MM.1S (cell line): ENCODE measurements at regions not wholly inside any gene's neighbourhood (a gene's known extent, or its start where the extent isn't known, plus 50 kb on each side); places are given as distances from the start of the nearest gene placed in this dataset.
"Not testable (repeated sequence)": the region's sequence is repeated elsewhere in the genome, so short reads cannot be mapped to it uniquely, and the experiment has no call there.

Experiments
- DNase-seq: peaks from one replicate; pipeline ENCODE4 v3.0.0-alpha.2; 2015
- H2AFZ ChIP-seq: fragments of 300-600 bp; sonication (generic); 2 replicates; pipeline ENCODE4 v1.6.0; 2016; ENCODE audit warnings: antibody characterized with exemption, low read length
- H3F3A ChIP-seq: fragments of 300-600 bp; sonication (generic); 2 replicates; pipeline ENCODE4 v1.6.1; 2016; ENCODE audit warnings: mild to moderate bottlenecking, antibody characterized with exemption, low read length, moderate library complexity, mixed read lengths; ENCODE audit not compliant: insufficient read depth
- H3K27ac ChIP-seq: fragments of 300-600 bp; sonication (generic); 2 replicates; pipeline ENCODE4 v1.5.1; 2016; ENCODE audit warnings: mild to moderate bottlenecking, low read length
- H3K27me3 ChIP-seq: fragments of 300-600 bp; sonication (generic); replicated peaks from 2 replicates; pipeline ENCODE4 v1.6.0; 2016; ENCODE audit warnings: low read length; ENCODE audit not compliant: insufficient read depth
- H3K36me3 ChIP-seq: fragments of 300-600 bp; sonication (generic); replicated peaks from 2 replicates; pipeline ENCODE4 v1.6.1; 2016; ENCODE audit warnings: mild to moderate bottlenecking, low read length, mixed read lengths; ENCODE audit not compliant: insufficient read depth
- H3K4me1 ChIP-seq: fragments of 300-600 bp; sonication (generic); 2 replicates; pipeline ENCODE4 v1.6.1; 2016; ENCODE audit warnings: low read length, mixed read lengths
- H3K4me2 ChIP-seq: fragments of 300-600 bp; sonication (generic); 2 replicates; pipeline ENCODE4 v1.6.0; 2016; ENCODE audit warnings: low read depth, low read length
- H3K4me3 ChIP-seq: fragments of 300-600 bp; sonication (generic); 2 replicates; pipeline ENCODE4 v1.5.1; 2016; ENCODE audit warnings: low read length, mixed read lengths
- H3K79me2 ChIP-seq: fragments of 300-600 bp; sonication (generic); 2 replicates; pipeline ENCODE4 v1.6.1; 2016; ENCODE audit warnings: mixed run types, low read length, mixed read lengths
- H3K9ac ChIP-seq: fragments of 300-600 bp; sonication (generic); 2 replicates; pipeline ENCODE4 v1.6.1; 2016; ENCODE audit warnings: low read length, mixed read lengths
- H3K9me2 ChIP-seq: fragments of 300-600 bp; sonication (generic); replicated peaks from 2 replicates; pipeline ENCODE4 v1.6.1; 2016; ENCODE audit warnings: mild to moderate bottlenecking, low read length, mixed read lengths; ENCODE audit not compliant: insufficient read depth
- H3K9me3 ChIP-seq: fragments of 300-600 bp; sonication (generic); replicated peaks from 2 replicates; pipeline ENCODE4 v1.6.1; 2016; ENCODE audit warnings: mild to moderate bottlenecking, low read length, mixed read lengths; ENCODE audit not compliant: insufficient read depth
- H4K20me1 ChIP-seq: fragments of 300-600 bp; sonication (generic); 2 replicates; pipeline ENCODE4 v1.6.1; 2016; ENCODE audit warnings: mild to moderate bottlenecking, low read length, moderate library complexity, mixed read lengths; ENCODE audit not compliant: insufficient read depth
- EZH2 ChIP-seq: fragments of 300-600 bp; sonication (generic); optimal IDR thresholded peaks from 2 replicates; pipeline ENCODE3; 2017; ENCODE audit warnings: low read depth, mild to moderate bottlenecking, antibody characterized with exemption, low read length, mixed read lengths
- EZH2phosphoT487 ChIP-seq: fragments of 300-600 bp; sonication (generic); IDR thresholded peaks from 2 replicates; pipeline ENCODE4 v1.6.1; 2018; ENCODE audit warnings: antibody characterized with exemption, low read length
- TF ChIP-seq, protein P1 (sequence below): fragments of 300-600 bp; sonication (generic); IDR thresholded peaks from 2 replicates; pipeline ENCODE4 v1.5.1; 2016; ENCODE audit warnings: antibody characterized with exemption, low read length, mixed read lengths

DNA sequence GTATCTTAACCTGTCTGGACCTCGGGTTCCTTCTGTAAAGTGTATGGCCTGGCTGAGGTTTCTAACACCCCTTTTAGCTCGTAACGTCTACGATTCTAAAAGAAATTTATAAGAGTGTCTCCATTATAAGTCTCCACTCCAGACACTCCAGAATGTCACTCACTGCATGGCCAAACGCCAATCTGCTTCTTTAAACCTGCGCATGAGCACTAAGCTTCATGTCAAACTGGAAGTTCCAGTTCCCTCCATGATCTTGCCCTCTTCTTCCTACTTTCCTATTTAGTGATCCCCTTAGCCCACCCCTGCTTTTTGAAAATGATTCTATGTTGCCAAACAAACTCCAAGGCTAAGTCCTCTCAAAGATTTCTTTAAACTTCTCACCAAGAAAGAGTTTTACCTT is 241.4 kb upstream of the NPVF start:
- Histone ChIP-seq H3K9me2 (no peaks in the 10 kb centered on the region), H2AFZ (no peak overlapping the region), H3K79me2 (no peaks in the 10 kb centered on the region), H3K27ac (no peak overlapping the region), H3K4me3 (no peak overlapping the region), H3K4me1 (no peaks in the 10 kb centered on the region), H3K9me3 (no peaks in the 10 kb centered on the region), H3F3A (no peaks in the 10 kb centered on the region), H3K27me3 (no peaks in the 10 kb centered on the region), H3K4me2 (no peak overlapping the region), H3K9ac (no peak overlapping the region), H4K20me1 (no peaks in the 10 kb centered on the region), H3K36me3 (no peaks in the 10 kb centered on the region)
- no peak for DNase-seq
- TF ChIP-seq, protein P1, sequence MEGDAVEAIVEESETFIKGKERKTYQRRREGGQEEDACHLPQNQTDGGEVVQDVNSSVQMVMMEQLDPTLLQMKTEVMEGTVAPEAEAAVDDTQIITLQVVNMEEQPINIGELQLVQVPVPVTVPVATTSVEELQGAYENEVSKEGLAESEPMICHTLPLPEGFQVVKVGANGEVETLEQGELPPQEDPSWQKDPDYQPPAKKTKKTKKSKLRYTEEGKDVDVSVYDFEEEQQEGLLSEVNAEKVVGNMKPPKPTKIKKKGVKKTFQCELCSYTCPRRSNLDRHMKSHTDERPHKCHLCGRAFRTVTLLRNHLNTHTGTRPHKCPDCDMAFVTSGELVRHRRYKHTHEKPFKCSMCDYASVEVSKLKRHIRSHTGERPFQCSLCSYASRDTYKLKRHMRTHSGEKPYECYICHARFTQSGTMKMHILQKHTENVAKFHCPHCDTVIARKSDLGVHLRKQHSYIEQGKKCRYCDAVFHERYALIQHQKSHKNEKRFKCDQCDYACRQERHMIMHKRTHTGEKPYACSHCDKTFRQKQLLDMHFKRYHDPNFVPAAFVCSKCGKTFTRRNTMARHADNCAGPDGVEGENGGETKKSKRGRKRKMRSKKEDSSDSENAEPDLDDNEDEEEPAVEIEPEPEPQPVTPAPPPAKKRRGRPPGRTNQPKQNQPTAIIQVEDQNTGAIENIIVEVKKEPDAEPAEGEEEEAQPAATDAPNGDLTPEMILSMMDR: no peak
- TF ChIP-seq EZH2: no peak
- TF ChIP-seq EZH2phosphoT487: no peak

DNA sequence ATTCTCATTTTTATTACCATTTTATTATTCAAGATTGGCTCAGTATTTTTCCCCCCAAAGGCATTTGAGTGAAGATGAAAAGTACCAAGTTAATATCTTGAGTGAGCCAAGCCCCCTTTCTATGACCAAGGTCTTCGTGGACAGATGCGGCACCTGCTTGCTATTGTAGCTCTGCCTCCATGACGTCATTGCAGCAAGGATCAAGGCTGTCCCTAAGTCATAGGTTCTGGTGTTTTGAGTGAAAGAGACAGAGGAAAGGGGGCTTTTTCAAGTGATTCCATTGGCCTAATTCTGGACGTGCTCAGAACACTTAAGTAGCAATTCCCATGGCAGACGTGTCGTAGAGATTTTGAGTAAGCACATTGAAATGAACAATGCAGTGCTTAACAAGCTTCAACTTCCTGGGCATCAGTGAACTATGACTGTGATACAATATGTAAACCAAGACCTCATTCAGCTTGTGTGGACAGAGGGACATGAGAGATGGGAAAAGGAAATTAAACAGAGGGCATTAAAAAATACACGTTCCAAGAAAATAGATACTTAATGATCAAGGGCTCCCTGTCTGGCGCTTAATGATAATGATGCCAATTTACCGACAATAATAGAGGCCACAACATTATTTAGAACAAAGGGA is 248.7 kb upstream of the NPVF start:
- H4K20me1 ChIP-seq: no peaks in the 10 kb centered on the region
- no peaks in the 10 kb centered on the region for H3F3A ChIP-seq
- H3K27me3 ChIP-seq: no peaks in the 10 kb centered on the region
- no peaks in the 10 kb centered on the region for H3K4me1 ChIP-seq
- no peaks in the 10 kb centered on the region for H3K79me2 ChIP-seq
- H3K4me3 ChIP-seq: no peak overlapping the region
- H3K9me3 ChIP-seq: no peaks in the 10 kb centered on the region
- no peak overlapping the region for H3K4me2 ChIP-seq
- no peaks in the 10 kb centered on the region for H3K9me2 ChIP-seq
- no peak for DNase-seq
- H3K9ac ChIP-seq: no peak overlapping the region
- H3K27ac ChIP-seq: no peak overlapping the region
- no peak overlapping the region for H2AFZ ChIP-seq
- no peak for TF ChIP-seq EZH2
- TF ChIP-seq EZH2phosphoT487: no peak
- TF ChIP-seq, protein P1: no peak
- no peaks in the 10 kb centered on the region for H3K36me3 ChIP-seq

DNA sequence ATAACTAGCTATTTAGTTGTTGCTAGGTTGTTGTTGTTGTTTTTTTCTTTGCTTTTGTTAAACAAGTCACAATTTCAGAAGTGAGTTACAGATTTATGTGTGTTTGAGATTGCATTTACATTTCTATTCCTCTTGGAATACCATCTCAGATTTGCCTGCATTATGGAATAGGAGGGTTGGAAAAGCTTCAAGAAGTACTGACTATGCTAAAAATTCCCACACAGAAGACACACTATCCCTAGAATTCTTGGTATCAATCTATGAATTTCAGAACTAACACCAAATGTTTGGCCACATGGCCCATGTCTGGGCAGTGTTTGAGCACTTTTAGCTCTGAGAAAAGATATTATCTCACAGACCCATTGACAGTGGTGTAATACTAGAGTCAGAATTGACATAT is 249.9 kb upstream of the NPVF start:
- DNase-seq, H2AFZ ChIP-seq: not testable (repeated sequence)

DNA sequence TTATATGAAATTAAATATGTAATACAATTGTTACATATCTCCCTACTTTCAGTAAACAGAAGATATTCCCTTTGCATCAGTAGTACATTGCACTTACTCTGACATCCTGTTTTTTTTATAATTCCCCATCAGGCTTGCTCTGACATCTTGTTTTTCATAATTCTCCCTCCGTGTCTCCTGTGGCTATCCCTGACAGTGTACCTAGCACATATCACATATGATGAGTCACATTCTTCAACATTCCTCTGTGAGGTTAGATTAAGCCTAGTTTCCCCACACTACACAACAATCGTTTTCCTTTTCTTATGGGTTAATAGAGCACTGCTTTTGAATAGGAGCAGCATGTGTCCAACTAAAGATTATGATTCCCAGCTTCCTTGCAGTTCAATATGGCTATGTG is 250.6 kb upstream of the NPVF start:
- H2AFZ ChIP-seq: no peak overlapping the region

More for the DNA sequence above, 249.9 kb upstream of the NPVF start:
- H3K36me3 ChIP-seq, H3K27me3 ChIP-seq, H3F3A ChIP-seq, H3K9ac ChIP-seq, H3K9me2 ChIP-seq, H3K79me2 ChIP-seq, H3K4me3 ChIP-seq, H3K9me3 ChIP-seq, H3K4me2 ChIP-seq, H4K20me1 ChIP-seq, H3K4me1 ChIP-seq, H3K27ac ChIP-seq: not testable (repeated sequence)

More for the DNA sequence above, 250.6 kb upstream of the NPVF start:
- H3K9ac ChIP-seq: no peak overlapping the region
- H3K9me3 ChIP-seq: no peaks in the 10 kb centered on the region
- DNase-seq: no peak
- TF ChIP-seq EZH2 (no peak), EZH2phosphoT487 (no peak)
- TF ChIP-seq, protein P1: no peak
- no peaks in the 10 kb centered on the region for H4K20me1 ChIP-seq
- H3K36me3 ChIP-seq: no peaks in the 10 kb centered on the region
- no peaks in the 10 kb centered on the region for H3K79me2 ChIP-seq
- H3K4me3 ChIP-seq: no peak overlapping the region
- H3K27ac ChIP-seq: no peak overlapping the region
- no peaks in the 10 kb centered on the region for H3K9me2 ChIP-seq
- H3K4me2 ChIP-seq: no peak overlapping the region
- H3K4me1 ChIP-seq: no peaks in the 10 kb centered on the region
- H3F3A ChIP-seq: no peaks in the 10 kb centered on the region
- no peaks in the 10 kb centered on the region for H3K27me3 ChIP-seq
